Body of pancreas (tissue), 4 donors: ENCODE measurements at regions not wholly inside any gene's neighbourhood (a gene's known extent, or its start where the extent isn't known, plus 50 kb on each side); places are given as distances from the start of the nearest gene placed in this dataset.
"Not testable (repeated sequence)": the region's sequence is repeated elsewhere in the genome, so short reads cannot be mapped to it uniquely, and the experiment has no call there.

Source experiments
- ATAC-seq: fragments of 150-250 bp; one replicate; pipeline ENCODE4 v1.9.1; 2016
- DNase-seq, 4 donors: peaks; one replicate each; pipeline ENCODE4 v3.0.0-alpha.2; 2019
- H3K27ac ChIP-seq, 4 donors: fragments of 200-600 bp; sonication (generic); 1 replicate in 3 of 4; 2 replicates in 1 of 4; pipeline versions ENCODE4 v1.5.1 to v1.6.1; 2016 to 2019; ENCODE audit warnings: mild to moderate bottlenecking in 1 of 4, mixed read lengths in 1 of 4, moderate library complexity in 1 of 4
- H3K27me3 ChIP-seq, 2 donors: fragments of 200-600 bp; sonication (generic); one replicate each; pipeline ENCODE4 v1.6.0; 2016; ENCODE audit warnings: mild to moderate bottlenecking in 1 of 2
- H3K36me3 ChIP-seq, 2 donors: fragments of 200-600 bp; sonication (generic); replicated peaks in 1 of 2; 2 replicates each; pipeline ENCODE4 v1.5.1; 2016; ENCODE audit warnings: low read depth in 2 of 2; ENCODE audit not compliant: insufficient read depth in 1 of 2
- H3K4me1 ChIP-seq: fragments of 200-600 bp; sonication (generic); one replicate; pipeline ENCODE4 v1.6.0; 2016
- H3K4me3 ChIP-seq, 2 donors: fragments of 200-600 bp; sonication (generic); 1 replicate in 1 of 2; 2 replicates in 1 of 2; pipeline ENCODE4 v1.5.1; 2016 to 2019
- H3K9me3 ChIP-seq, 3 donors: fragments of 200-600 bp; sonication (generic); 1 replicate in 2 of 3; 2 replicates in 1 of 3; pipeline ENCODE4 v1.5.1; 2016
- CTCF ChIP-seq, 7 experiments: fragments of 450-650 bp in 4 of 7; fragments of 200-600 bp in 3 of 7; sonication (generic) in 3 of 7; IDR thresholded peaks; one replicate each; pipeline ENCODE4 v1.5.1; 2016 to 2019; ENCODE audit warnings: antibody characterized with exemption in 7 of 7
- POLR2A ChIP-seq, 3 donors: fragments of 450-650 bp; IDR thresholded peaks; one replicate each; pipeline ENCODE4 v1.6.1; 2016; ENCODE audit warnings: antibody characterized with exemption in 3 of 3, mild to moderate bottlenecking in 2 of 3
- WGBS, 2 donors: methylation state at CpG; one replicate each; pipeline ENCODE4 v1.1.5; 2017; 5-methylcytosine and 5-hydroxymethylcytosine counted together
- intact Hi-C: fragments of 100-400 bp; cut with DNase I; formaldehyde crosslinking; loops from one replicate; pipeline ENCODE4 v1.15.1; 2023

GRCh38 chr5:86716121-86716520 is 98.4 kb downstream of the COX7C start:
- 59 to 79% methylated on average over 2 of the region's 2 CpGs for WGBS, 2 donors
- H3K36me3 ChIP-seq = no peaks in the 10 kb centered on the region
- no peaks in the 10 kb centered on the region for H3K9me3 ChIP-seq
- no peak for ATAC-seq
- H3K4me3 ChIP-seq = no peak overlapping the region
- no peak for DNase-seq
- no peak overlapping the region for H3K27ac ChIP-seq
- TF ChIP-seq CTCF (IDR thresholded peaks at IDR 0.05) (no peak), POLR2A (IDR thresholded peaks at IDR 0.05) (no peak)
- H3K27me3 ChIP-seq = no peaks in the 10 kb centered on the region
- no peaks in the 10 kb centered on the region for H3K4me1 ChIP-seq
- intact Hi-C loops = no loop called here

- H3K27ac ChIP-seq, H3K4me1 ChIP-seq, ATAC-seq, H3K4me3 ChIP-seq, DNase-seq, H3K36me3 ChIP-seq, intact Hi-C loops, H3K9me3 ChIP-seq, H3K27me3 ChIP-seq: not testable (repeated sequence)
- 84 to 93% methylated on average over 18 to 20 of the region's 20 CpGs for WGBS, 2 donors
These were observed 113.8 kb downstream of the COX7C start for GRCh38 chr5:86731319-86732117.

- Histone ChIP-seq H3K4me1 (no peaks in the 10 kb centered on the region), H3K27me3 (no peaks in the 10 kb centered on the region), H3K27ac (no peak overlapping the region), H3K36me3 (no peaks in the 10 kb centered on the region), H3K9me3 (no peaks in the 10 kb centered on the region), H3K4me3 (no peak overlapping the region)
- TF ChIP-seq POLR2A (IDR thresholded peaks at IDR 0.05) (no peak), CTCF (IDR thresholded peaks at IDR 0.05) (no peak)
- WGBS, 2 donors = 72 to 80% methylated on average over 2 of the region's 2 CpGs
- intact Hi-C loops = no loop called here
- ATAC-seq = no peak
- no peak for DNase-seq
These were observed 117.6 kb downstream of the COX7C start for GRCh38 chr5:86735370-86735769.

- Histone ChIP-seq H3K4me1 (no peaks in the 10 kb centered on the region), H3K36me3 (no peaks in the 10 kb centered on the region), H3K27me3 (no peaks in the 10 kb centered on the region), H3K27ac (no peak overlapping the region), H3K9me3 (no peaks in the 10 kb centered on the region), H3K4me3 (no peak overlapping the region)
- no peak for DNase-seq
- TF ChIP-seq CTCF (IDR thresholded peaks at IDR 0.05) (no peak), POLR2A (IDR thresholded peaks at IDR 0.05) (no peak)
- ATAC-seq = no peak
- 69 to 81% methylated on average over 1 of the region's 1 CpG for WGBS, 2 donors
- intact Hi-C loops = no loop called here
These were observed 119.8 kb downstream of the COX7C start for GRCh38 chr5:86737579-86737978.

- Histone ChIP-seq H3K27ac (no peak overlapping the region), H3K9me3 (no peaks in the 10 kb centered on the region), H3K4me1 (no peaks in the 10 kb centered on the region), H3K27me3 (no peaks in the 10 kb centered on the region), H3K36me3 (no peaks in the 10 kb centered on the region), H3K4me3 (no peak overlapping the region)
- ATAC-seq (no peak), DNase-seq (no peak)
- WGBS, 2 donors = 41 to 46% methylated on average over 3 of the region's 3 CpGs
- TF ChIP-seq POLR2A (IDR thresholded peaks at IDR 0.05) (no peak), CTCF (IDR thresholded peaks at IDR 0.05) (no peak)
- intact Hi-C loops = no loop called here
These were observed 130.9 kb downstream of the COX7C start for GRCh38 chr5:86748538-86749105.
